Effector memory CD8-positive, alpha-beta T cell (primary cell): ENCODE measurements at regions not wholly inside any gene's neighbourhood (a gene's known extent, or its start where the extent isn't known, plus 50 kb on each side); places are given as distances from the start of the nearest gene placed in this dataset.

Experiments used
- ATAC-seq: fragments of 150-1000 bp; cut with Tn5 transposase; replicated peaks from 2 replicates; pipeline ENCODE4 v1.10.0; 2021; ENCODE audit warnings: mild to moderate bottlenecking, moderate library complexity
- DNase-seq, 3 experiments: peaks; one replicate each; pipeline ENCODE4 v3.0.0; 2021
- H3K27ac Mint-ChIP-seq, 2 donors: one replicate each; pipeline ENCODE4 v1.8.0; 2022; ENCODE audit warnings: mild to moderate bottlenecking in 2 of 2, mixed read lengths in 2 of 2, moderate library complexity in 2 of 2
- H3K27me3 Mint-ChIP-seq, 2 donors: one replicate each; pipeline ENCODE4 v1.8.0; 2022; ENCODE audit warnings: mixed read lengths in 2 of 2
- H3K36me3 Mint-ChIP-seq: one replicate; pipeline ENCODE4 v1.8.0; 2022; ENCODE audit warnings: mild to moderate bottlenecking, moderate library complexity, mixed read lengths; ENCODE audit not compliant: insufficient read depth
- H3K4me1 Mint-ChIP-seq, 2 donors: one replicate each; pipeline ENCODE4 v1.8.0; 2022; ENCODE audit warnings: low read depth in 2 of 2, mixed read lengths in 2 of 2
- H3K4me3 Mint-ChIP-seq, 2 donors: one replicate each; pipeline ENCODE4 v1.8.0; 2022; ENCODE audit warnings: mild to moderate bottlenecking in 2 of 2, mixed read lengths in 2 of 2, moderate library complexity in 2 of 2
- H3K9me3 Mint-ChIP-seq, 2 donors: one replicate each; pipeline ENCODE4 v1.8.0; 2022; ENCODE audit warnings: mixed read lengths in 2 of 2

GRCh38 chr13:89783221-89783755 lies 1564.2 kb upstream of the MIR17HG start:
- no peaks in the 10 kb centered on the region for H3K36me3 Mint-ChIP-seq
- ATAC-seq (no peak), DNase-seq (no peak)
- H3K27me3 Mint-ChIP-seq = no peaks in the 10 kb centered on the region
- no peaks in the 10 kb centered on the region for H3K4me1 Mint-ChIP-seq
- peaks cover 0 to 5% of the 10 kb centered on the region in 2 donors for H3K9me3 Mint-ChIP-seq
- no peak overlapping the region for H3K27ac Mint-ChIP-seq
- no peak overlapping the region for H3K4me3 Mint-ChIP-seq

GRCh38 chr13:89784161-89784809 lies 1563.2 kb upstream of the MIR17HG start:
- DNase-seq (no peak), ATAC-seq (no peak)
- Mint-ChIP-seq H3K9me3 (peaks cover 0 to 5% of the 10 kb centered on the region in 2 donors), H3K36me3 (no peaks in the 10 kb centered on the region), H3K4me3 (no peak overlapping the region), H3K4me1 (no peaks in the 10 kb centered on the region), H3K27me3 (no peaks in the 10 kb centered on the region), H3K27ac (no peak overlapping the region)

- no peak for DNase-seq
- H3K4me1 Mint-ChIP-seq = no peaks in the 10 kb centered on the region
- H3K36me3 Mint-ChIP-seq = no peaks in the 10 kb centered on the region
- no peak overlapping the region for H3K27ac Mint-ChIP-seq
- ATAC-seq = no peak
- H3K9me3 Mint-ChIP-seq = peaks cover 0 to 2% of the 10 kb centered on the region in 2 donors
- no peaks in the 10 kb centered on the region for H3K27me3 Mint-ChIP-seq
- H3K4me3 Mint-ChIP-seq = no peak overlapping the region
Measured at GRCh38 chr13:89786531-89786930, 1561.0 kb upstream of the MIR17HG start.

- Mint-ChIP-seq H3K27me3 (no peaks in the 10 kb centered on the region), H3K27ac (no peak overlapping the region), H3K36me3 (no peaks in the 10 kb centered on the region), H3K4me1 (no peaks in the 10 kb centered on the region), H3K4me3 (no peak overlapping the region), H3K9me3 (peaks cover 0 to 4% of the 10 kb centered on the region in 2 donors)
- ATAC-seq = no peak
- no peak for DNase-seq
Measured at GRCh38 chr13:89790696-89791095, 1556.8 kb upstream of the MIR17HG start.

GRCh38 chr13:89791971-89792630 lies 1555.4 kb upstream of the MIR17HG start:
- Mint-ChIP-seq H3K4me3 (no peak overlapping the region), H3K27me3 (no peaks in the 10 kb centered on the region), H3K27ac (no peak overlapping the region), H3K9me3 (peaks cover 0 to 2% of the 10 kb centered on the region in 2 donors), H3K36me3 (no peaks in the 10 kb centered on the region), H3K4me1 (no peaks in the 10 kb centered on the region)
- ATAC-seq (no peak), DNase-seq (no peak)

- H3K4me3 Mint-ChIP-seq = no peak overlapping the region
- no peak overlapping the region for H3K27ac Mint-ChIP-seq
- H3K9me3 Mint-ChIP-seq = peaks cover 0 to 4% of the 10 kb centered on the region in 2 donors
Measured at GRCh38 chr13:89796196-89796595, 1551.3 kb upstream of the MIR17HG start.

GRCh38 chr13:89803839-89804238 lies 1543.6 kb upstream of the MIR17HG start:
- no peak for ATAC-seq
- peaks cover 2% of the 10 kb centered on the region for H3K36me3 Mint-ChIP-seq
- H3K4me1 Mint-ChIP-seq = no peaks in the 10 kb centered on the region

More at GRCh38 chr13:89796196-89796595, 1551.3 kb upstream of the MIR17HG start:
- no peaks in the 10 kb centered on the region for H3K27me3 Mint-ChIP-seq
- DNase-seq (no peak), ATAC-seq (no peak)
- no peaks in the 10 kb centered on the region for H3K4me1 Mint-ChIP-seq
- no peaks in the 10 kb centered on the region for H3K36me3 Mint-ChIP-seq

GRCh38 chr13:89806594-89806993 lies 1540.9 kb upstream of the MIR17HG start:
- Mint-ChIP-seq H3K9me3 (peaks cover 5 to 7% of the 10 kb centered on the region in 2 donors), H3K27ac (no peak overlapping the region), H3K4me3 (no peak overlapping the region), H3K27me3 (no peaks in the 10 kb centered on the region), H3K4me1 (no peaks in the 10 kb centered on the region), H3K36me3 (peaks cover 2% of the 10 kb centered on the region)
- no peak for DNase-seq
- ATAC-seq = no peak

More at GRCh38 chr13:89803839-89804238, 1543.6 kb upstream of the MIR17HG start:
- Mint-ChIP-seq H3K4me3 (no peak overlapping the region), H3K9me3 (peaks cover 5 to 7% of the 10 kb centered on the region in 2 donors), H3K27me3 (no peaks in the 10 kb centered on the region), H3K27ac (no peak overlapping the region)
- DNase-seq = no peak

GRCh38 chr13:89812856-89813255 lies 1534.6 kb upstream of the MIR17HG start:
- H3K4me1 Mint-ChIP-seq = no peaks in the 10 kb centered on the region
- H3K9me3 Mint-ChIP-seq = peaks cover 10 to 11% of the 10 kb centered on the region in 2 donors
- H3K36me3 Mint-ChIP-seq = no peaks in the 10 kb centered on the region
- ATAC-seq (no peak), DNase-seq (no peak)
- no peaks in the 10 kb centered on the region for H3K27me3 Mint-ChIP-seq
- H3K27ac Mint-ChIP-seq = no peak overlapping the region
- no peak overlapping the region for H3K4me3 Mint-ChIP-seq

- Mint-ChIP-seq H3K36me3 (no peaks in the 10 kb centered on the region), H3K27me3 (no peaks in the 10 kb centered on the region), H3K4me1 (no peaks in the 10 kb centered on the region), H3K9me3 (peaks cover 11 to 13% of the 10 kb centered on the region in 2 donors), H3K27ac (no peak overlapping the region), H3K4me3 (no peak overlapping the region)
- DNase-seq (no peak), ATAC-seq (no peak)
Measured at GRCh38 chr13:89816404-89816803, 1531.1 kb upstream of the MIR17HG start.

GRCh38 chr13:89822467-89822866 lies 1525.0 kb upstream of the MIR17HG start:
- Mint-ChIP-seq H3K27ac (no peak overlapping the region), H3K9me3 (peaks cover 4 to 5% of the 10 kb centered on the region in 2 donors), H3K4me1 (no peaks in the 10 kb centered on the region), H3K36me3 (no peaks in the 10 kb centered on the region), H3K27me3 (no peaks in the 10 kb centered on the region), H3K4me3 (no peak overlapping the region)
- DNase-seq = no peak
- no peak for ATAC-seq

- Mint-ChIP-seq H3K27me3 (no peaks in the 10 kb centered on the region), H3K27ac (no peak overlapping the region), H3K9me3 (peaks cover 0 to 2% of the 10 kb centered on the region in 2 donors), H3K4me3 (no peak overlapping the region), H3K36me3 (no peaks in the 10 kb centered on the region), H3K4me1 (no peaks in the 10 kb centered on the region)
- DNase-seq (no peak), ATAC-seq (no peak)
Measured at GRCh38 chr13:89827552-89827951, 1519.9 kb upstream of the MIR17HG start.

- Mint-ChIP-seq H3K27me3 (no peaks in the 10 kb centered on the region), H3K4me1 (no peaks in the 10 kb centered on the region), H3K27ac (no peak overlapping the region), H3K4me3 (no peak overlapping the region), H3K9me3 (peaks cover 0 to 2% of the 10 kb centered on the region in 2 donors), H3K36me3 (no peaks in the 10 kb centered on the region)
- no peak for DNase-seq
- no peak for ATAC-seq
Measured at GRCh38 chr13:89828506-89828905, 1519.0 kb upstream of the MIR17HG start.

- Mint-ChIP-seq H3K9me3 (peaks cover 0 to 3% of the 10 kb centered on the region in 2 donors), H3K4me3 (no peak overlapping the region), H3K36me3 (no peaks in the 10 kb centered on the region), H3K27me3 (no peaks in the 10 kb centered on the region), H3K27ac (no peak overlapping the region), H3K4me1 (no peaks in the 10 kb centered on the region)
- ATAC-seq (no peak), DNase-seq (no peak)
Measured at GRCh38 chr13:89831157-89831556, 1516.3 kb upstream of the MIR17HG start.
